HG03520 (cell line): ENCODE measurements at regions not wholly inside any gene's neighbourhood (a gene's known extent, or its start where the extent isn't known, plus 50 kb on each side); places are given as distances from the start of the nearest gene placed in this dataset.

ENCODE experiments used
- ATAC-seq: cut with Tn5 transposase; IDR thresholded peaks from one replicate; pipeline ENCODE4 v1.9.1; 2021; ENCODE audit warnings: mild to moderate bottlenecking, moderate library complexity; ENCODE audit not compliant: unreplicated experiment

DNA sequence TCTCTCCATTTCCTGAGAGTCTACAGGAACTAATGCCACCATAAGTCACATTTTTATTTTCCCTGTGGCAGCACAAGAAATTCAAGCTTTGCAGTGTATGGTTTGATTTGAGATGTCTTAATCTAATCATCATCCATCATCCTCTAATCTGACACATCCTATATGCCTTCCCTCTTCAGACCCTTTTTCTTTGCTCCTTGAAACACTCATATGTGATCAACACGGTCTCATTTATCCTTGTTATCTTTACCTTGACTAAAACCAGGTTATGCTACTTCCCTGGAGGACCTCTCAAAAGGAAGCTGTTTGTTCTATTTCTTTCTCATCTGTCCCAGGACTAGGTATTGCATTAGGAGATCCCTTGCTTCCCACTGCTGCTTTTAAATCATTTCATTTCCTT lies 146.9 kb upstream of the MRPS30 start:
- ATAC-seq: no peak

DNA sequence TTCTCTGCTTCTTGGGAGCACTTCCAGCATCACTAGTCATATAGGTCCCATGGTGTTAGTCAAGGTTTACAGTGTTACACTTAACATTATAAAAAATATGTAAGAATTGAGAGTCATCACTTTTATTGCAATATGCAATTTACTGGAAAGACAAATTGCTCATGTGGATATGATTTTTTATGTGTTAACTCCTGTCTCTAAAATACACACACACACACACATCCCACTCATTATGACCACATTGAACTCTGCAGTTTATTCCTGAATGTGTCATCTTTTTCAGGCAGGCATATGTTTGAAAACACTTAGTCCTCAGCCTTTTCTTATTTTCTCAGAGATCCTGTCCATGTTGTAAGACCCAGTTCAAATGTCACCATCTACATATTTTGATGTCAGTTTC lies 148.5 kb upstream of the MRPS30 start:
- no peak for ATAC-seq

DNA sequence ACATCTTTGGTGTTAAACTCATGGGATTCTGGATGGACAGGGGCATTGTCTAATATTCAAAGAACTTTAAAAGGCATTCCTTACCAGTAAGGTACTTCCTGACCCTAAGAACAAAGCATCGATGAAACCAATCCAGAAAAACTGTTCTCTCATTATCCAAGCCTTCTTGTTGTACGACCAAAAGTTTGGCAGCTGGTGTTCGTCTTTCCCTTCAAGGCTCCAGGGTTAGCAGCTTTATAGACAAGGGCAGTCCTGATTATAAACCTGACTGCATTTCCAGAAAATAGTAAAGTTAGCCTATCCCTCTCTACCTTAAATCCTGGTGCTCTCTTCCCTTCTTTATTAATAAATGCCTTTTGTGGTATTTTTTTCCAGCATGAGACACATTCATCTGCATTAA lies 149.4 kb upstream of the MRPS30 start:
- ATAC-seq: no peak

DNA sequence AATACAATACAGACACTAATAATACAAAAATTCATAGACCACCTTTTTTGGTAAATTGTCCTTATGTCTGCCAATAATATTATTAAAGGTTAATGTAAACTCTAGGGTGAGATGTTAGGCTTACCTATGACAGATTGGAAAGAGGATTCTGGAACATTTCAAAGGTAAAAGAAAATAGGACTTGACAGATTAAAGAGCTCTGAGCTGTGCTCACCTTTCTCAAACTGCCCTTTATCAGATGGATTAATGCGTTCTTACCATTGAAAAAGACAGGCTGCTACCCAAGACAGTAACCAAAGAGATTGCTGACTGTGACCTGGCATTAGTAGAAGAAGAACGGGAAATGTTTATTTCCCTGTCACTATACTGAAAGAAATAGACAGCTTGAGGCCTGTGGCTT lies 156.1 kb upstream of the MRPS30 start:
- ATAC-seq: no peak

DNA sequence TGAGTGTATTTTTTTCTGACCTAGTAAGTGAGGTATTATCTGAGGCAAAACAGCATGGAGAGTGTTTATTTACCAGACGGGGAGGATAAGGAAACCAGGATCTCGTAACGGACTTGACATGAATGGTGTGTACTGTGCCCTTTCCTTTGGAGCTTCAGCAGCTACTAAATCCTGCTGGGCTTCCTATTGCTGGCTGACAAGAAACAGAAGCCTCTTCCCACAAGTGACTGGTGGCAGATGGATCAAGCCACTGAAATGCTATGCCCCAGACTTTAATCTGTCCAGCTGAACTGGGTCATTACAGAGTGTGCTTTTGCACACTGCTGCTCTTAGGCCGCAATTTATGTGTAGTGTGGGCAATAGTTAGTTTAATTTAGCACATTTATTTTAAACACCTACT lies 162.7 kb upstream of the MRPS30 start:
- ATAC-seq: no peak

DNA sequence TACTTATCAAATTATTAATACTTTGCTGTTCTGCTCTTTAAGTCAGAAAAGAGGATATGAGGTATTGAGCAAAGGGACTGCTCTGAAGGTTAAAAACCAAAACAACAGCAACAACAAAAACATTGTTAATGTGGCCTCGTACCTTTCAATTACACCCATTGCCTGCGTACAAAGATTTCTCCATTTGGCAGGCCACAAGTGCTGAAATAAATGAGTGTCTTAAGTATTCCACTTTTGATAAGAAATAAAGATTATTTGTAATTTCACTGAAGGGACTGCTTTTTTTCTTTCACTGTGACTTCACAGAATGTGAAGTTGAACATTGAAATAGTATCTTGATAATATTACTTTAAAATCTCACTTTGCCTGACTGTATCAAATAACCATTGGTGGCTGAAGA lies 163.2 kb upstream of the MRPS30 start:
- ATAC-seq: no peak

DNA sequence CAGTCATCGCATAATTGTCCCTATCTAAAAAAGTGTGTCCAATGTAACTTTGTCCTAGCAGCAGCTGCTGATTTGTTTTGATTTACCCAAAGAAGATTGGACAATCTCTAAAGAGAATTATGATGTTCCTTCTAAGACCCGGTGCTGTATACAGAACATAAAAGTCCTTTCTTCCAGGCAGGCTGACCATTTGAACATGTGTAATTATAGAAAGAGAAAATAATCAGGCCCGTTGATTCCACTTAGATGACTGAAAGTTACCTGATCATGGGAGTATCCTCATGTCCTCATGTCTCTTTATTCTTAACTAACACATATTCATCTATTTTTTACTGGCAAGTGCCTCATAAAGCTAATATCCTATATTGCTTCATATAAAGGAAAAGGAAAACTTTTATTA lies 164.1 kb upstream of the MRPS30 start:
- ATAC-seq: no peak

DNA sequence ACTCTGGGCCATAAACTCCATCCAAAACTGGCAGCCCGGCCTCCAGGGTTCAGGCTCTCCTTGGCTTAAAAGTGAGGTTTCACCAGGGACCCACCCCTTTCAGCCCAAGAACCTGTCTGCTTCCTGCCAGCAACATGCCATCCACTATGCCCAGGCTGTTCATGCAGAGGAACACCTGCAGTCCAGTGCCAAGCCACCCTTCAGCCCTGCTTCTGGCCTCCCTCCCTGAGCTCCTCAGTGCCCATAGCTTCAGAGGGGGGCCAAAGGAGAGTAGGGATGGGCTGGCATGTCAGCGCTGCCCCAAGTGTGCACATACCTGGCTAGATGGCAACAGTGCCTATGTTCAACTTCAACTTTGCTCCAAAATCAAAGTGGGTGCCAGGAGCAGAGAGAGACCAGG lies 166.9 kb upstream of the MRPS30 start:
- no peak for ATAC-seq

DNA sequence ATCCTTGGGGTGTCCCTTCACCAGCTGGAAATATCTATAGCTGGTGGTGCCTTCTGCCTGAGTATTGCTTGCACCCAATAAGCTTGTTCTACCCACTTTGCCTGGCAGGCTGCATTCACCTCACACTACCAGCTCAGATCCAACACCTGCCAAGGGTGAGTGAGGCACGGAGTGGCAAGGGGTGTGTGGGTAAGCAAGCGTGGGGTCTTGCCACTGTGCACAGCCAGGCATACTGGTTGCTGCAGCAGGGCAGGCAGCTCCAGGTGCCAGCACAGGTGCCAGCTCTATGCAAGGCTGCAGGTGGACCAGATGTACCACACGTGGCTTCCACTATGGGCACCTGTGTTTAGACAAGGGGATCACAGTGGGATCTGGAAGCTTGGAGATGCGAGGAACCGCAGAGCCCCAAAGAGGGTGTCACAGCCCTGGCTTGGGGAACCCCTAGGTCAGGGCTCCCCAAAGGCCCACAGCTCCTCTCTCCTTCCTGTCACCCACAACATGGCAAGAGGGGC lies 167.7 kb upstream of the MRPS30 start:
- ATAC-seq: no peak

DNA sequence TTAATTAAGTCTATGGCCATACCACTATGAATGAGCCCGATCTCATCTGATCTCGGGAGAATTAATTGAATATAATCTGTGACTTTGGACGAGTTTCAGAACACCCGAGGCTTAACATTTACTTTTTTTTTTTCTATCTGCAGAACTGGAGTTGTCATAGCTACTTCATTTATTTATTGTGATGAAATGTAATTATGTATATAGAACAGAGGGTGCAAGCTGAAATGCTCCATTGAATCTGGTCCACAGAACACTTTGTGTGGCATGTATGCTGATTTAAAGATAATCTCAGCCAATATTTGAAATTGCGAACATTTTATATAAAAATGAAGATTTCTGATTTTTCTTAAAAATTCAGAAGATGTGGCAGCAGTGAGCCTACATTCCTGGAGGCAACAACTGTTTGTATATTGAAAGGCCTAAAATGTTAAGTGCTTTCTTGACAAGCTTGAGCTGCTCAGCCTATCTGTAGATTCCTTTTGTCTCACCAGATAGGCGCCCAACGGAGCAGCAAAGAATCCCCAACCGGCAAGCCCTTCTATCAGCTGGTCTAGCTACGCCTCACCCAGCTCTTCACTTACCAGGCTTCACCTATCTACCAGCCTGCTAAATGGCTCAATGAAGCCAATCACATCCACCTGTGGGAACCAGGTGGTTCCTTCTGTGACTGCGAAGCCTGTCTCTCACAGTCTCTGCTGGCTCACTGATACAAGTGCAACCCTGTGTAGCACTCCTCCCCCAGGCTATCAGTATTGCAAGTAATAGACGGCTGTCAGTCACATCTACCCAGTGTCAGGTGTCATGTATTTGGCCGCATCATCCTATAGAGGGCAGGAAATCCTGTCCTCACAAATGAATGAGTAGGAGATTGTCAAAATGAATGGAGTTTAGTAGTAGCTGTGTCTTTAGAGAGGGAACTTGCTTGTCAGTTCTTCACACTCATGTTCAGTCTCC lies 170.6 kb upstream of the MRPS30 start:
- no peak for ATAC-seq

DNA sequence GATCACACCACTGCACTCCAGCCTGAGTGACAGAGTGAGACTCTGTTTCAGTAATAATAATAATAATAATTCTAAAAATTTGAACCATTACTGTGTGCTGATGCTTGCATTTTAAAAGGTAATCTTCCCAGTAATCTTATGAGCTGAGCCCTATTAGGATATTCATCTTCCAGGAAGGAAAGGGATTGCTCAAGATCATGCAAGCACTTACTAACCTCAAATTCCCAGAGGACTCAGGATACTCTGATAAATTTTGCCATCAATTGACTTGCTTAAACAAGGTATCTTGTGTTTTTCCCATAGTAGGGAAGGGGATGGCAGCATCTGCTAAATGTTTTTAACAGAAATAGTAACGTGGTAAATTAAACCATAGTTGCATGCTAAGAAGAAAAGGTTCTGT lies 176.4 kb upstream of the MRPS30 start:
- ATAC-seq: no peak

DNA sequence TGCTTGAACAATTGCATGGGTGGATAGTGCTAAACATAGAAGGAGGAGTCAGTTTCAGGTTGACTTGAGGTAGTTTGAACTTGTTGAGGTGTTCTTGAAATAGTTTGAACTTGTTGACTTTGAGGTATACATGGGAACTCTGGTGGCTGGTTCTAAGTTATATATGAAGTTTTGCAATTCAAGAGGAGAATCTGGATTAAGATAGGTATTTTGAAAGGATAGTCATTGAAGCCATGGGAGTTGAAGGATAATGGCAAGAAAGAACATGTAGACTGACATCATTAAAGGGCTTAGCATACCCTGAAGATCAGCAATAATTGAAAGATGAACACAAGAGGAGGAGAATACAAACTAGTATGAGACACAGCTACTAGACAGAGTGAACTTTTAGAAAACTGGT lies 181.9 kb upstream of the MRPS30 start:
- ATAC-seq: no peak

DNA sequence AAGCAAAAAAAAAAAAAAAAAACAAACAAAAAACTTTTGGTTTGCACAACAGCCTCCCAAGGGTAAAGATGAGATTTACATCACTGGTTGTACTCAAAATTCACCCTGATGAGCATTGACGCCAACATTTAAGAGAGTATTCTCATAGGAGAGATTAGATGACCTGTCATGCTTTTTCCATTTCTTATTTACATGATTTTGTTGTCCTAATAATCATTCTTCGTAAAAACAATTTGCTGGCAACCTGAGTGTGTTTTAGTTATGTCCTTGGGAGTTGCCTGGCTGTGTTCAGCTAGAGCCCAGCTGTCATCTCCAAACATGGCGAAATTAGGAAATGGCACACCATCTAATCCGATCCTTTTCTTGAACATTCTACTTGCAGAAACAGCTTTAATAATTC lies 186.4 kb upstream of the MRPS30 start:
- no peak for ATAC-seq

DNA sequence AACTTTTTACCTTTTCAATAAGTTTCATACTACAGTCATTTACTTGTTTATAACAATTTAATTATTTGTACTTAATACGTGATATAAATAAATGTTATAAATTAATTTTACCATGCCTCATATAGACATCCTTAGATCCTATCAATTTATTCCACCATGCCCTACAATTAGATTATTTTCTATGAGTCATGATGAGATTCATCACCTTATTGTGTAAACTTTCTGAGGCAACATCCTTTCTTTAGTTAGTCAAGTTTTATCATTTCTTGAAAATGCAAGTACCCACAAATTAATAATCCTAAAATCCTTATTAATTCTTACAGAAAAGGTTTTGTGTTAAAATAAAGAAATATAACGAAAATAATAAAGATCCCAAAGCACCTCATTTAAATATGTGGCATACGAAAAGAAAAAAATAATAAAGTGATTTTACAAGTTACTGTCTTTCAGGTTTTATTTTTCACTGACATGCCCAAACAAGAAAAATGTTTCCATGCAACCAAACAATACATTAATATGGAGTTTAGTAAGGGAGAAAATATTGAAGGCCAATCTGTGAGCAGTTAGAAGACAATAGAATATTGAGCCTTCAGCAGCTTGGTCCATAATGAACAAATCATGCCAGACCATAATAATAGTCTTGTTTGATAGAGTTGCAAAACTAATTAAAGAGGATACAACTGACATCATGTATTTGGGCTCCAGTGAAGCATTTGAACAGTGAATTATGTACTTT lies 188.7 kb upstream of the MRPS30 start:
- no peak for ATAC-seq

DNA sequence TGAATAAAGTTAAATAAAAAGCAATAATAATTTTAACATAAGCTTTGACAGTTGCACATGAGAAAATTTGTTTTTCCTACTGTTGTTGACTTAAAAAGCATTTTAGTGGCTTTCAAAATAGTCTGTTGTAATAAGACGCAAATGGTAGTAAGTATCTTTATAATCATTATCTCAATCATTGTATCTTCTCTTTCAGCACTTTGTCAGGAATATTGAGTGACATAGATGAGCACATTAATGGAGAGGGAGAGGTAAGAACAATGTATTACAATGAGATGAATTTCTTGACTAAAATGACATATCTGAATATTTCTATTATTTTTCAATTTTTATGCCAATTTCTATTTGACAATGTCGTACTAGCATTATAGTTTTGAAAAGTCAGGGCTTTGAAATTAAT lies 193.9 kb upstream of the MRPS30 start:
- no peak for ATAC-seq

DNA sequence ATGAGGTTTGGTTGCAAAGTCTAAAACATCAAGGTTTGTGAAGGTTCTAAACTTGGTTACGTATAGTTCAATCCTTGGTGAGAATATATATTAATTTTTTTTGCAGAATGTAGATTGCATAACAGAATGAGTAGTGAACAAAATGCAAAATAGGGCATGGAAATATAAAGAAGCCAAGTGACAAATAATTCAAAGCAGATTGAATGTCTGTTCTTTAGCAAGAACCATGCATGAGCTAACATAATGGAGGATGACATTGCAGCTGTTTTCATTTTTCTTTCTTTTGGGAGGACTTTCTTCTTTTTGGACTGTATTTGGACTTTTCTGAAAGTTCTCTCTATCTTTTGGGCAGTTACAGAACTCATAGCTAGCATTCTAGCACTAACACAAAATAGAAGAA lies 194.8 kb upstream of the MRPS30 start:
- ATAC-seq: no peak

DNA sequence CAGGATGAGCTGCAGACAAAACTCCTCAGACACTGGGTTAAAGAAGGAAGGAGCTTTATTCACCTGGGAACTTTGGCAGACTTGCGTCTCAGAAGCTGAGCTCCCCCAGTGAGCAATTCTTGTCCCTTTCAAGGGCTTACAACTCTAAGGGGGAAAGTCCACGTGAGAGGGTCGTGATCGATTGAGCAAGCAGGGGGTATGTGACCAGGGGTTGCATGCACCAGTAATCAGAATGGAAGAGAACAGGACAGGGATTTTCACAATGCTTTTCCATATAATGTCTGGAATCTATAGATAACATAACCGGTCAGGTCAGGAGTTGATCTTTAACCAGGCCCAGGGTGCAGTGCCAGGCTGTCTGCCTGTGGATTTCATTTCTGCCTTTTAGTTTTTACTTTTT lies 202.8 kb upstream of the MRPS30 start:
- ATAC-seq: no peak

DNA sequence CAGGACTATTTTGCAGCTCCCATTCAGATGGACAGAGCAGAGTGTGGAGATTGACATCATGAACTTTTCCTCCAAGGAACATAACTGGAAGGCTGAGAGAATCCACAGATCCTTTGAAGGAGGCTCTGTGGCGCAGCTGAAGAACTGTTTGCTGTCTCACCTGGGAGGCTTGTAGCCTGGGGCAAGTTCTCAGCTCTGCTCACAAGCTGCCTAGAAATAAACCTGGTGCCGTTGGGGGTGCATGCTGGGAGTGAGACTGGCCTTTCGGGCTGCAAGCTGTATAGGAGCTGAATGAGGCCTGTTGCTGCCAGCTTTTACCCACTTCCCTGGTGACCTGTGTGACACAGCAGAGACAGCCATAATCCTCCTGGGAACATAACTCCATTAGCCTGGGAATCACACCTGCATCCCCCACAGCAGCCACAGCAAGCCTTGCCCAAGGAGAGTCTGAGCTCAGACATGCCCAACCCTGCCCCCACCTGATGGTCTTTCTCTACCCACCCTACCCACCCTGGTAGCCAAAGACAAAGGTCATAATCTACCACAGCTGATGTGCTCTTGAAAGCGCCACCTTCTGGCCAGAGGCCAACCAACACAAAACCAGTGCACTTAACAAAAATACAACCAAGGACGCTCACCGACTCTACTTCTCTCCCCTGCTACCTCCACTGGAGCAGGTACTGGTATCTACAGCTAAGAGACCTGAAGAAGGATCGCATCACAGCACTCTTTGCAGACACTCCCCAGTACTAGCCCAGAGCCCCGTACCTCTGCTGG lies 205.1 kb upstream of the MRPS30 start:
- ATAC-seq: no peak

DNA sequence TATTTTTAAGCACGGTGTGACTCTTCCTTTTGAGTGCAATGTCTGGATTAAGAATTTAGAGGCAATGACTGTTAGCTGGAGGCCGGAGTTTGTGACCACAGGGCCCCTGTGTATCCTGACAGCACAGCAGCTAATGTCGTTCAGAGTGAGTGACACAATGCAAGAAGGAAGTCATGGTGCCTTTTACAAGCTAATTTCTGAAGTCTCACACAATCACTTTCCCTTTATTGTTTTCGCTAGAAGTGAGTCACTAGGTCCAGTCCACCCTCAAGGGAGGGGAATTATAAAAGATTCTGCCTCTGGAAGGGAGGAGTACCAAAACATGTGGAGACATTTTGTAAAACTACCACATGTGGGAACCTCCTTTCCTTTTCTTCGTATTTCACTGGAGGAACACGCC lies 185.5 kb upstream of the FGF10 start:
- no peak for ATAC-seq

DNA sequence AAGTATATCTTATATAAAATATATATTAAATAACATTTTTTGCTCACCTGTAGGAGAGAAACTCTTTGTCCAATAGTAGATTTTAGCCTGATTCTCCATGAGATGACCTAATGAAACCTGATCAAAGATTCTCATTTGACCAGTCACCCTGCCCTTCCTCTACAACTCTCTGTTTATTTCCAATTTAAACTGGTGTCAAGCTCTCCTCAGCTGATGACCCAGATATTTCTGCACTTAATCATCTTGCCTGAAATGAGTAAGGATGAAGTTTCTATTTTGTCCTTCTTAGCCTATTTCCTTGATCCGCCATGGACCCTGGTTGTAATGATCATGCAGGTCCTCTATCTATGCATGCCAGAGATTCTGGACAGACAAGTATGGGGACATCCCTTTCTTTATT lies 179.3 kb upstream of the FGF10 start:
- no peak for ATAC-seq

DNA sequence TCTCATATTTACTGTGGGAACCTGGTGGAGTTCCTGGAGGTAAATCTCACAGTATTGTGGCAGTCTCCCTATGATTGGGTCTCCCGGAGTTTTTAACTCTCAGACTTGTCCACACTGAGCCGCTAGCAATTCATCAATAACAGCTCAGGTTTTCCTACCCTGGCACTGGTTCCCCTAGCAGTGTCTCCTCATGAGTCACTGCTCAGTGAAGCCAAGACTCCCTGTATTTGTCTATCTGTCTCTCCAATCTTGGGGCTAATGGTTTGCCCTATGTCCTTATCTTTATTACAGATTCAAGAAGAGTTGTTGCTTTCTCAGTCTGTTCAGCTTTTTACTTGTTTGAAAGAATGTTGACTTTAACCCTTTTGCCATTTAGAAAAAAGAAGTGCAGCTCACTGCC lies 176.7 kb upstream of the FGF10 start:
- ATAC-seq: no peak
